Left hindlimb (tissue), 1 donor: ENCODE measurements at regions not wholly inside any gene's neighbourhood (a gene's known extent, or its start where the extent isn't known, plus 50 kb on each side); places are given as distances from the start of the nearest gene placed in this dataset.

Source experiments
- DNase-seq: peaks from one replicate; pipeline ENCODE4 v3.0.0-alpha.2; 2018

DNA sequence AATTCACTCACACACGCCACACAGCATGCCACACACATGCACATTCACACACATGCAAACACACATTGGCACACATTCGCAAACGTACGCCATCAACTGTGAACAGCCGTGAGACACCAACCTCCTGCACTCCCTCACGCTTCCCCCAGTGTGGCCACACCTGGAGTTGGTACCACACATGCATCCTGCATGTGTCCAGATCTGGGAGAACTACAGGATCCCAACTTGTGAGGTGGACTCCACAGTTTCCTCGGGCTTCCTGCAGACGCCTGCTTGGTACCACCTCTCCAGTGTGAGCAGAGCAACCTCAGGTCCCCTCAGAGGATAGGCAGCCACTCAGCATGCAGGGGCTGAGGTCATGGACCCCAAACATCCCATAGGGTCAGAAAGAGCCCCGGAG lies 239.0 kb downstream of the EIPR1 start:
- no peak for DNase-seq

DNA sequence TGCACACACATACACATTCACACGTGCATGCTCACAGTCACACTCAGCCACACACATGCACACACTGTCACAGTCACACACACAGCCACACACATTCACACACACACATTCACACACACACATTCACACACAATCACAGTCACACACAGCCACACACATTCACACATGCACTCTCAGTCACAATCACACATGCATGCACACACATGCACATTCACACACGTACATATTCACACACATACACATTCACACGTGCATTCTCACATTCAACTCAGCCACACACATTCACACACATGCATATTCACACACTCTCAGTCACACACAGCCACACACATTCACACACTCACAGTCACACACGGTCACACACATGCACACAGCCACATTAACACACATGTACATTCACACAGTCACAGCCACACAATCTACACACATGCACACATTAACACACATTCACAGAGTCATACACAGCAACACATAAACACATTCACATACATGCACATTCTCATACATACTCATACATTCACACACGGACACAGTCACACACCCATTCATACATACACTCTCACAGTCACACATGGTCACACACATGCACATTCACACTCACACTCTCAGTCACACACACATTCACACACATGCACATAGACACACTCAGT lies 239.8 kb downstream of the EIPR1 start:
- DNase-seq, result no peak

DNA sequence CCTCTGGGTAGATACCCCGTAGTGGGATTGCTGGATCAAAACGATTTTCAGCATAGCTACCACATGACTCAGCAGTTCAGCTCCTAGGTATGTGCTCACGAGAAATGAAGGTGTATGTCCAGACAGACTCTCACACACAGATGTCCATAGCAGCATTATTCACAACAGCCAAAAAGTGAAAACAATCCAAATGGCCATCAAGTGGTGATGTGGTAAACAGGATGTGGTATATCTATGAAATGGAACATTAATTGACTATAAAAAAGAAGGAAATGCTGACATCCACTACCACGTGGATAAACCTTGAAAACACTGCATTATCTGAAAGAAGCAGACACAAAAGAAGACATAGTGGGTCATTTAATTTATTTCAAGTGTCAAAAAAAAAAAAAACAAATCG lies 241.9 kb downstream of the EIPR1 start:
- DNase-seq, result no peak

DNA sequence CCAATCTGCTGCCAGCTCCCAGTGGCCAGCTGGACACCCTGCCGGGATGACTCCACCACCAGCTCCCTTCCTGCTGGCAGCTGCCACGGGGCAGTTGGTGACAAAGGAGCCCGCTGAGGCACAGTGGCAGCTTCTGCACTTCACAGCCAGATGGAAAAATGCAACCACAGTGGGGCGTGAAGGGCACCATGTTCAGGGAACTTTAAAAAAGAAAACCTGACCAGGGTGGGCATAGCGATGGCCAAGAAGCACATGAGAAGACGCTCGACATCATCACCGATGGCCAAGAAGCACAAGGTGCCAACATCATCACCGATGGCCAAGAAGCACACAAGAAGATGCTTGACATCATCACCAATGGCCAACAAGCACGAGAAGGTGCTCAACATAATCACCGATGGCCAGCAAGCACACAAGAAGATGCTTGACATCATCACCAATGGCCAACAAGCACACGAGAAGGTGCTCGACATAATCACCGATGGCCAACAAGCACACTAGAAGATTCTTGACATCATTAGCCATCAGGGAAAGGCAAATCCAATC lies 243.5 kb downstream of the EIPR1 start:
- no peak for DNase-seq

DNA sequence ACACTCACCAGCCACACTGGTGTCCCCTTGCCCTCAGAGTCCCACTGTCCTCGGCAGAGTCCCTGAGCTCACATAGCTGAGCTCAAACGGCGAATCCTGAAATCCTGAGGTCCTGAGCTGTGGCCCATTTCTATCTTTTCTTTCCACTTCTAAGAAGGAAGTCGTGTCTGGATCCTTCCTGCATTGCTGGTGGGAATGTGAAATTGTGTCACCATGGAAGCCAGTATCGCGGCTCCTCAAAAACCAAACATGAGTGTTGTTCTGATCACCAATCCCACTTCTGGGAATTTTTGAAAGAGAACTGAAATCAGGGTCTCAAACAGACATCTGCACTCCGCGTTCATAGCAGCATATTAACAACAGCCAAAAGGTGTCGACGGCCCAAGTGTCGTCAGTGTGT lies 244.7 kb downstream of the EIPR1 start:
- no peak for DNase-seq

DNA sequence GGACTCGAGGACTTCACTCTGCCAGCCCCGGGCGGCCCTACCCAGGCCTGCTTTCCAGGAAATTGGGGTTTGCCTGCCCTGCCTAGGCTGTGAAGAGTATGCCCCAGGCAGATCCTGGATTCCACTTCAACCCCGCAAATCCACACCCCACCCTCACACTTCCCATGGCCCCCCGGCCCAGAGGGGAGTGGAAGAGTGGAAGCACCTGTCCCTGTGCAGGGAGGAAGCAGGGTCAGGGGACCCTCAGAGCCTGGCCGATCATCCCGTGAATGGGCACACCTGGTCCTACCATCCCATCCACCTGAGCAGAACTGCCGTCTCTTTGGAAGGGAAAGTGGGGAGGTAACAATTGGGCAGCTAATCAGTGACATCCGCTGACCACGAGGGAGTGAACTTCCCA lies 245.2 kb downstream of the EIPR1 start:
- no peak for DNase-seq

DNA sequence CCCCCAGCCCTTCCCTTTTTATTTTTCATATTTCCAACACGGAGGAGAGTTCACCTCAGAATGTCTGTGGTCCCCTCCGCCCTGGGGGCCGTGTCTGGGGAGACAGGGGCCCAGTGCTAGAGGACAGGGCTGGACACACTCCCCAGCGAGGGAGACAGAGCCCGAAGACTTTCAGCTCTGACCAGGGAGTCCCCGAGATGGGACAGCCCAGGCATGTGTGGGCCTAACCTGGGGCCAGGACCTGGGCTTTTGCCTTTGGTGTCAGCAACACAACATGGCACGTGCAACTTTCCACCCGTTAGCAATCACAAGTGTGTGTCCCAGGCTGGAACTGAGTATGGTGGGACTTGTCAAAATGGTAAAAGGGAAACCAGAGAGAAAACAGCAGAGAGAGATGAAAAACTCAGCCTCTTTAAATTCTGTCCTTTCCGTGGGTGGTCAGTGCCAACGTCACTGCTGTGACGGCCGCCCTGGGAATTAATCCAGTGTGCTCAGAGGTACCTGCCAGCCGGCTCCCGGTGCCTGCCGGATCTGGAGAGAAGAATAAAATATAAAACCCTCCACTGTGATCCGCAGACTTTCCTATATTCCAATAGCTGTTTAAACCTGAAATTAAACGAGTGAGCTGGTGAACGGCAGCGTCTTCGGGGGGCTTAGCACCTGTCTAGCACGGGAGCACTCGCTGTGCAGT lies 245.8 kb downstream of the EIPR1 start:
- no peak for DNase-seq

DNA sequence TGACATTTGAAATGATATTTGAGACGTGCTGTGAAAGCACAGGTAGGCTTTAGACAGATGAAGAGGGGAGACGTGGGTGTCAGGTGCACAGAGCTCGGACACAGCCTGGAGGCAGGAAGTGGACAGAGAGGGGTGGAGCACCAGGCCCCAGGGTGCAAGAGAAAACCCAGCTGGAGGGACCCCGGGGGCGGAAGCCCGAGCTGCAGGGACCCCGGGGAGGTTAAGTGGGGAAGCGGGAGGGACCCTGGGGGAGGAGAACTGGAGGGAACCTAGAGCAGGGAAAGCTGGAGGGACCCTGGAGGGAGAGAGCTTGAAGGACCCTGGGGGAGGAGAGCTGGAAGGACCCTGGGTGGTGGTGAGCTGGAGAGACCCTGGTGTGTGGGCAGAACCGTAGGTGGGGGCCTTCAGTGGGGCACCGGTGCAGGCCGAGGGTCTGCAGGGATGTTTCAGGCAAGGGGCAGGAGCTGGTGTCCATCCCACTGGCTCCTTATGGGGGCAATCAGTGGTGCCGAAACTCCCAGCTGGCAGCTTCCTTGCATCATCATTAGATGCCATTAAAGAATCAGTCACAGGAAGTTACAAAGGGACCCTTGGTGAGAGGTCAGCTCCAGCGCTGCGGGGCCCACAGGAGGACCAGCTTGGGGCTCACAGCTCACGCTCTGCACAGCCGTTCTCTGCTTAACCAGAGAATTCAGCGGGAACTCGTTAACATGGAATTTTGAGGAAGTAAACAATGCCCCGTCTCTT lies 246.6 kb downstream of the EIPR1 start:
- DNase-seq, result no peak

DNA sequence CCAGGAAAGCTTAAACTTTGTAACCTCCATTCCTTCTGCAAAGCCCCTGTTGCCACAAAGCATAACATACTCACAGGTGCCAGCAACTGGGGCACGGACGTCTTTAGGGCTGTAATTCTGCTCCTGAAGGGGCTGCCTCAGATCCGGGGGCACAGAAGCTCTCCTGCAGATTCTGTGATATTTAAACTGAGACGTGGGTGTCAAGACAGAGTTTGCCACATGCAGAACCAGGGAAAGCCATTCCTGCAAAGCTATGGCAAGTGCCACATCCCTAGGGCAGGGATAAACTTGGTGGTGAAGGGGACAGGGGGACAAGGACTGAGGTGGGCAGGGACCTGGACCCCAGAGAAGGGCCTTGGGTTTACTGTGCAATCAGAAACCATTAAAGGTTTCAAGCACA lies 247.2 kb downstream of the EIPR1 start:
- DNase-seq, result no peak

DNA sequence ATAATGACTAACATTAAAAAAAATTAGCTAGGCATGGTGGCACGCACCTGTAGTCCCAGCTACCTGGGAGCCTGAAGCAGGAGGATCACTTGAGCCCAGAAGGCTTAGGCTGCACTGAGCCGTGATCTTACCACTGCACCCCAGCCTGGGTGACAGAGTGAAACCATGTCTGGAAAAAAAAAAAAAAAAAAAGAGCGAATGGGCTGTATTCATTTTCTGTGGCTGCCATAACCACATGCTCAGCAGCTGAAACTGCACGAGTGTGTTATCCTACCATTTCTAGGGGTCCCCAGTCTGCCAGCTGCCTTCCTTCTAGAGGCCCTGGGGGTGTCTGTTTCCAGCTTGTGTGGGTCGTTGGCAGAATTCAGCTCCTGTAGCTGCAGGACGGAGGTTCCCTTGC lies 247.8 kb downstream of the EIPR1 start:
- no peak for DNase-seq

DNA sequence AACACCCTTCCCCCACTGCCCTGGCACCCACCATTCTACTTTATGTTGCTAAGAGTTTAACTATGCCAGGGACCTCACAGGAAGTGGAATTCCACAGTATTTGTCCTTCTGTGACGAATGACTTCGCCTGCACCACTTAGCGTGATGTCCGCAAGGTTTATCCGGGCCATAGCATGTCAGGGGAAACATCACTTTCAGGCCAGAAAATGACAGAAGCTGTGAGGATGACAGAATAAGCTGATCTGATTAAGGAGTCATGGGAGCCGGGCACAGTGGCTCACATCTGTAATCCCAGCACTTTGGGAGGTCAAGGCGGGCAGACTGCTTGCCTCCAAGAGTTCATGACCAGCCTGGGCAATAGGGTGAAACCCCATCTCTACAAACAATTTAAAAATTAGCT lies 248.8 kb downstream of the EIPR1 start:
- DNase-seq, result no peak

DNA sequence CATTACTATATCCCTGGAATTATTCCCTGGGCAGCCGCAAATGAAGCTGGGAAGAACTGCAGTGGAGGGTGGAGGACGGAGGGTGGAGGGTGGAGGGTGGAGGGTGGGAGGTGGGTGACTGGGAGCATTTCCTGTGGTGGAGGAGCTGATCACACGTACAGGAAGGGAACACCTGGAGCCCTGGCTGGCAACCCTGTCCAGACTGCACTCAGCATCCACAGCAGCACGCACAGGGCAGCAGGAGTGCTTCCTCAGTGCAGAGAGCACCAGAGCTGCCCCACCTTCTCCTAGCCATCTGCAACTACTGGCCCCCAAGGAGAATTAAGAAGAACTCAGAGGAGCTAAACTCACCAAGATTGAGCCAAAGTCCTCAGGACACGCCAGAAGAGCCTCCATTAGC lies 249.9 kb downstream of the EIPR1 start:
- DNase-seq, result no peak

DNA sequence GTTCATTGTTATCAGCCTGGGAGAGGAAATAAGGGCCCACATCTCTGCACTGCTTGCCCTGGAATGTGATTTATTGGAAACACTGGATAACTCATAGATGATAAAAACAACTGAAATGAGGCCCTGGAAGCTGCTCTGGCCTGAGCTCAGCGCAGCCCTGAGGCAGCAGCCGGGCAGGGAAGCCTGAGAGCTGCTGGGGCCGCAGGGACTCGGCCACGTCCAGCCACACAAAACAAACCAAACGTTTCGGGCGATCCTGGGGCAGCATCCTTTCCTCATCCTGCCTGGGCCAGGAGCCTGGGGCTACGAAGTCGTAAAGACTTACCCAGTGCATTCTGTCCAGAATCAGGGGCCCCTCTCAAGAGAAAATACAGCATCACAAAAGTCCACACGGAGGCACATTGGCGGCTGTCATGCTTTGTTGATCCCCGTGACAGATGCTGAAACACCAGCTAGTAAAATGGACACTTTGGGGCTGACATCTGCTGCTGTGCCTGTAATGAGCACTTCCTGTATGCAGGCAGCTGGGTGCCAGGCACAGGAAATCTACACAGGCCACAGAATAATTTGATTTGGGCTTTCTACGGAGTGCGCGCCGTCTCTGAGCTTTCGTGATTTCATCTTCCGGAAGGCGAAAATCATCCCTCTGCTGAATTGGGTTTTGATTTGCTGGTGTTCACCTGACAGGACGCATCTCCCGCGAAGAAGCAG lies 250.6 kb downstream of the EIPR1 start:
- DNase-seq, result no peak

DNA sequence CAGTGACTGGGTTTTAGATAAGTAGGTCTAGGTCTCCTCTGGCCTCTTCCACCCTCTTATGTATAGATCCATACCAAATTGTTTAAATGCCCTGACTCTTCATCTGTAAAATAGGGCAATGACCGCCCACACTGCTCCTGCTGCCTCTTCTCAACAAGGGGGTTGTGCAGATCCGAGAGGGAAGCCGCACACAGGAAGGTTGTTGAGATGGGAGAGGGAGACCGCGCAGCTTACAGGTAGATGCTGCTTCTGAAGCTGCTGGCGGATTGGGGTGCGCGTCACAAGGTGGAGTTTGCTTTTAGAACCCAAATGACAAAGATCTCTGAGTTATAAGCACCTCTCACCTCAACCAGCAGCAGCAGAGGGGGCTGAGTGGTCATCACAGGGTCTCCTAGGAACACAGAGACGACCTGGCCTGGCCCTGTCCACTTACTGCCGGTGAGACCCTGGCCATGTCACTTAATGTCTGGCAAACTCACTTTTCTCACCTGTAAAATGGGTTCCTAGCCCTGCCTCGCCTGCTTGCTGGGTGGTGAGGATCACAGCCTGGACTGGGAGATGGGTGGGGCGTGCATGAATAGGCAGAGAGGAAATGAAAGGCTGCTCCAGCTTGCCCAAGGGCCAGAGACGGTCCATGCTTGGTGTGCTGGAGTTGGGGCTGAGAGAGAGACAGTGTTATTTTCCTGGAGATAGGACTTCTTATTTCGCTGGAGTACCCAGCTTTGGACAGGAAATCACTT lies 251.3 kb downstream of the EIPR1 start:
- no peak for DNase-seq

DNA sequence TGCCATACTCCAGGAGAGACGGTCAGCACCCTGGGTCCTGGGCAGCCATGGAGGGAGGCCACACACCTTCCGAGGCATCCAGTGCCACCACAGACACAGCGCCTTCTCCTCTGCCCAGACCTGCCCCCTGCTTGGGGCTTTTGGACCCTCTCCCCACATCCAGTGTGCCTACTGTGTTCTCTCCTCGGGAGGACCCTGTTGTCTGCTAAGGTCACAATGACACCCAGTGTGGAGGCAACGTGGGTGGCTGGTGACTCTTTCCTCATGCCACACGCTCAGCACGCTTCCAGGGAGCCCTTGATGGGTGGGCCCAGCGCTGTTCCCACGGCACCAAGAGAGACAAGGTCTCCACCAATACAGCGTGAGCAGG lies 251.9 kb downstream of the EIPR1 start:
- DNase-seq, result no peak

DNA sequence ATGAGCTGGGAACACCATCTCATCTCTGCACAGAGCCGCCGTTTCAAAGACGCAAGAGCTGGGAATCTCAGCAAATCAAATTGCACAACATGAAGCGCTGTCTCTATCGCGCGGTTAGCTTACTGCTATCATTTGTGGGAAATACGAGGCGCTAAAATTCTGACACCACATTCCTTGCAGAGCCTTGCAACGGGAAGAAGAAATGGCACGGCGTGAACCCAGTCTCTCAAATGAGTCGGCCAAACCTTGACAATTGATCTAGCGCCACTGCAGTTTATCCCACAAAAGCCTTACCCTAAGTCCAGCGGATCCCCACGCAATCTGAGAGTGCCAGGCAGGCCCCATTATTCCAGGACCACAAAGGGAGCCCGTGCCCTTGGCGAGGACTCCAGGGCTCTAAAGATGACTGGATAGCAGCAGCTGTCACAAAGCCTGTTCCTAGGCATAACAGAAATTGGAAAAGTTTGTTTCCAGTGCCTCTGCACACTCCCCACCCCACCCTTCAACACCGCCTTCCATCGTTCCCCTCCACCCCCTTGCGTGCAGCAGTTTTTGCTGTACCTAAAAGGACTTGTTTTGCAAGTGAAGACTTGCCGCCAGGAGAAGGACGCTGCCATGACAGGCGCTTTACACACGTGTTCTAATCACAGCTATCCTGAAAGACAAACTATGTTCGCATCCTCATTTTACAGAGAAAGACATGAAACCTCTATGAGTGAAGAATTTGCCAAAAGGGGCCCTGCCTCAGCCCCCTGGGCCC lies 252.4 kb downstream of the EIPR1 start:
- no peak for DNase-seq

DNA sequence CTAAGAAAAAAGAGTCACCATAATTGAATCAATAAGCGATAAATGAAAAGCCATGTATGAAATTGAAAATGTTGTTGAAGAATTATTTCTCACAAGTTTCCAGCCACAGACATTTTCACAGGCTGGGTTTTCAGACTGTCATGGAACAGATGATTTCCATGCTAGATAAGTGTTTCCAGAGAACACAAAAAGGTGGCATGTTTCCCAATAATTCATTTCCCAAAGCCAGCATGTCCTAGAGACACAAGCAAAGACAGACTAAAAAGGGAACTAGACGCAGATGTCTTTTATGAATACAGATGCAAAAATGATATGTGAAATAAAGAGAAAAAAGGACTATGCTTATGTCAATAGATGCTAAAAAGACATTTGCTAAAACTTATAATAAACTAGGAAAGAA lies 255.1 kb downstream of the EIPR1 start:
- no peak for DNase-seq

DNA sequence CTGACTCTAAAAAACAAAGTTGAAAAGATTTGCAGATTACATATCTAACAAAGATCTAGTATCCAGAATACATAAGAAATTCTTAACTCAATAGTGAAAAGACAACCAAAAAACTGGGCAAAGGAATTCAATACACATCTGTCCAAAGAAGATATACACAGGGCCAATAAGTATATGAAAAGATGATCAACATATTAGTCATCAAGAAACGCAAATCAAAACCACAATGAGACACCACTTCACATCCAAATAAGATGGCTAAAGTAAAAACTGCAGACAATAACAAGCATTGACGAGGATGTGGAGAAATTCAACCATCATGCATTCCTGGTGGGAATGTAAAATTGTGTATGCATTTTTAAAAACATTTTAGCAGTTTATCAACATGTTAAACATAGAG lies 256.0 kb downstream of the EIPR1 start:
- no peak for DNase-seq

DNA sequence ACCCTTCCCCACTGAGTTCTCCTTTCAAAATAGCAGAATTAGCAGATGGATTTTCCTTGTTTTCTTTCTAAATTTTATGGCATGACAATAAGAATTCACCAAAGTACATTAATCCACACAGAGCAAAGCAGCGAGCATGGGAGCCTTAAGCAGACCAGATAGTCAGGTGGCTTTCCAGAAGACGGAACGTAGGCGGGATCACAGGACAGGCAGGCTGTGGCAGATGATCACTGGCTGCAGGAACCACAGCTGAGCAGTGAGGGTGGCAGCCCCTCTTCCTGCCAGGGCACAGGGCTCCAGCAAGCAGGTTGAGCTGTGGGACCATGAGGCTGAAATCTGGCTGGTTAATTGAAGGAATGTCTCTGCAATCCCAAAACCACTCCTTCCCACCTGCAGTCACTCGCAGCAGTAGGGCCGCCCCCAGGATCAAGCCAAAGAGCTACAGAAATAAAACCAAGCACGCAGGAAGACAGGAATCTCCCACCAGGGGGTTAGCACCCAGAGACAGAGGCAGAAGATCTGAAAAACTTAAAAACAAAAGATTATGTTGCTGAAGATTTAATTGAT lies 259.9 kb downstream of the EIPR1 start:
- no peak for DNase-seq

DNA sequence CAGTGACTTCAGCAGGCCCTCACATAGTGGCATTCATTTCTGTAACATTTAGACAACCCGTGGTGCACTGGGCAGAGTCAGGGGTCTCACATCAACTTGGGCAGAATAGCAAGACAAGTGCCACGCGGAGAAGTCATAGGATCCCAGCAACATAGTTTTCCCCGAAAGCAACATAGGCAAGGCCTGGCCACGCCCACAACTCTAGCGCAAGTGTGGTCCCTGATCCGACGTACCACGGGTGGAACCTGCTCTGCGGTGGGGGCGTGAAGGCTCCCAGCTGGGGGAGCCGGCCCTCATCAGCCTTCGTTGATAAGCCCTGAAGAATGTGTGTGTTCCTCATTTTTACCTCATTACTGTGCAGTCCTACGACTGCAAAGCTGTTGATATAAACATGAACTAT lies 261.2 kb downstream of the EIPR1 start:
- no peak for DNase-seq

DNA sequence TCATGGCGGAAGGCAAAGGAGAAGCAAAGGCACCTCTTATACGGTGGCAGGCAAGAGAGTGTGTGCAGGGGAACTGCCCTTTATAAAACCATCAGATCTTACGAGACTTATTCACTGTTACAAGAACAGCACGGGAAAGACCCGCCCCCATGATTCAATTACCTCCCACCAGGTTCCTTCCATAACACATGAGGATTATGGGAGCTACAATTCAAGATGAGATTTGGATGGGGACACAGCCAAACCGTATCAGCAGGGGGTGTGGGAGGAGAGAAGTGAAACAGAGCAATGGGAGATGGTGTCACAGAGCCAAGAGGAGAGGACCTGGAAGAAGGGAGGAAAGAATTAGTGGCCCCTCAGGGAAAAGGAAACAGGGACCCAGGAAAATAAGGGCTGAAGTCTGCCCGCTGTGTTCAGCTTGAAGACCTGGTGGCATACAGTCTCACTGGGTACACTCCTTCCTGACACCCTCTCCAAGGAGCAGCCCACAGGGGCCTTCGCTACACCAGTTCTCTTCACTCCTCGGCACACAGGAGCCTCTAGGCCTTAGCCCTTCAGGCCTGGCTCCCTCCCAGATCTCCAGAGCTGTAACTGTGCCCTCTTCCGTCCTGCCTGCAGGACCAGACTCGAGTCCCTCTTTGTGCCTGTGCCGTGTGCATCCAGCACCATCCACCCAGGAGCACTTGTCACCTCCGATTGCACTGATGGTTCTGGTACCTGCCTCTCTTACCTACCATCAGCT lies 262.1 kb downstream of the EIPR1 start:
- no peak for DNase-seq
